ENCODE measurements at regions not wholly inside any gene's neighbourhood (a gene's known extent, or its start where the extent isn't known, plus 50 kb on each side); places are given as distances from the start of the nearest gene placed in this dataset.

DNA sequence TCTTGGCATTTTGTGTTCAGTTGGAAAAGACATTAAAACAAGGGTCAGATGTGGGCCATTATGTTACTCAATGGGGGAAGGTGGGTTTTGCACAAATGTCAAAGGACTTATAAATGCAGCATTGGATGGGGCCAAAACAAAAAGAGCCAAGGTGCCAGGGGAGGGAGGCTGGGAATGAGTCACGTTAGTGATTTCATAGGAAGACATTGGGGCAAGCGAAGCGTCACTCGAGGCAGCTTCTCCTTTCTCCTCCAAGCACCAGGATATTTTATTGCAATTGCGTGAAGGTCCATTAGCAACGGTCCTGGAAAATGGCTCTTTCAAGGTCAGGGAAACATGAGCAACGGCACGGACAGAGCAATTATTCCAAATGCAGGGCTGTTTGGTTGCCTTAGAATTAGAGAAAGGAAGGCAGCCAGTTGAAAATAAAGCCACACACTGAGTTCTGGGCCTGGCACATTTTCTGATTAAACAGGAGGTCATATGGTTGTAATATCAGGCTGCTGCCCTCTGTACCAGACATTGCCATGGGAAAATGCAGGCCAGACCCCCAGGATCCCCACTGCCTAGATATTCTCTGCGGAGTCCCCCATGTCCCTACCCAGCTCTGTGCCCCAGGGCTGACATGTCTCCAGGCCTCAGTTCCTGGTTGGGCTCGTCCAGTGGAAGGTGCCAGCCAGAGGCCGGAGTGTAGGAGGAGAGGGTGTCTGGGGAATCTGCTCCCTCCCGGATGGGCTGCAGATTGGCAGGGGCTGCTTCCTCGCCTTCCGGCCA is 63.3 kb upstream of the NANOS1 start:
- TF ChIP-seq, protein P1, sequence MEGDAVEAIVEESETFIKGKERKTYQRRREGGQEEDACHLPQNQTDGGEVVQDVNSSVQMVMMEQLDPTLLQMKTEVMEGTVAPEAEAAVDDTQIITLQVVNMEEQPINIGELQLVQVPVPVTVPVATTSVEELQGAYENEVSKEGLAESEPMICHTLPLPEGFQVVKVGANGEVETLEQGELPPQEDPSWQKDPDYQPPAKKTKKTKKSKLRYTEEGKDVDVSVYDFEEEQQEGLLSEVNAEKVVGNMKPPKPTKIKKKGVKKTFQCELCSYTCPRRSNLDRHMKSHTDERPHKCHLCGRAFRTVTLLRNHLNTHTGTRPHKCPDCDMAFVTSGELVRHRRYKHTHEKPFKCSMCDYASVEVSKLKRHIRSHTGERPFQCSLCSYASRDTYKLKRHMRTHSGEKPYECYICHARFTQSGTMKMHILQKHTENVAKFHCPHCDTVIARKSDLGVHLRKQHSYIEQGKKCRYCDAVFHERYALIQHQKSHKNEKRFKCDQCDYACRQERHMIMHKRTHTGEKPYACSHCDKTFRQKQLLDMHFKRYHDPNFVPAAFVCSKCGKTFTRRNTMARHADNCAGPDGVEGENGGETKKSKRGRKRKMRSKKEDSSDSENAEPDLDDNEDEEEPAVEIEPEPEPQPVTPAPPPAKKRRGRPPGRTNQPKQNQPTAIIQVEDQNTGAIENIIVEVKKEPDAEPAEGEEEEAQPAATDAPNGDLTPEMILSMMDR (IDR thresholded peaks at IDR 0.05), result no peak
- no peak for TF ChIP-seq POLR2A (IDR thresholded peaks at IDR 0.05)

Measured in thyroid gland (tissue), 4 donors.